Lower leg skin (tissue), 4 donors: ENCODE measurements at regions not wholly inside any gene's neighbourhood (a gene's known extent, or its start where the extent isn't known, plus 50 kb on each side); places are given as distances from the start of the nearest gene placed in this dataset.

Source experiments
- DNase-seq, 2 donors: peaks; one replicate each; pipeline ENCODE4 v3.0.0-alpha.2; 2019; ENCODE audit warnings: low spot score in 2 of 2
- H3K4me3 ChIP-seq: fragments of 200-600 bp; sonication (generic); 2 replicates; pipeline ENCODE4 v1.5.1; 2017; ENCODE audit warnings: mild to moderate bottlenecking, low read depth; ENCODE audit not compliant: poor library complexity, severe bottlenecking
- POLR2A ChIP-seq, 2 donors: fragments of 450-650 bp; IDR thresholded peaks; one replicate each; pipeline ENCODE4 v1.6.1; 2016 to 2017; ENCODE audit warnings: antibody characterized with exemption in 2 of 2, mild to moderate bottlenecking in 1 of 2, moderate library complexity in 1 of 2
- WGBS, 2 donors: methylation state at CpG; one replicate each; pipeline ENCODE4 v1.1.5; 2018; 5-methylcytosine and 5-hydroxymethylcytosine counted together
- intact Hi-C: fragments of 100-400 bp; cut with DNase I; formaldehyde crosslinking; loops from one replicate; pipeline ENCODE4 v1.15.0; 2023; ENCODE audit warnings: low total_unique reads
- TF ChIP-seq, protein P1 (sequence below), 3 donors: fragments of 450-650 bp; IDR thresholded peaks; one replicate each; pipeline ENCODE4 v1.5.1; 2016; ENCODE audit warnings: antibody characterized with exemption in 3 of 3, mild to moderate bottlenecking in 3 of 3, moderate library complexity in 2 of 3

DNA sequence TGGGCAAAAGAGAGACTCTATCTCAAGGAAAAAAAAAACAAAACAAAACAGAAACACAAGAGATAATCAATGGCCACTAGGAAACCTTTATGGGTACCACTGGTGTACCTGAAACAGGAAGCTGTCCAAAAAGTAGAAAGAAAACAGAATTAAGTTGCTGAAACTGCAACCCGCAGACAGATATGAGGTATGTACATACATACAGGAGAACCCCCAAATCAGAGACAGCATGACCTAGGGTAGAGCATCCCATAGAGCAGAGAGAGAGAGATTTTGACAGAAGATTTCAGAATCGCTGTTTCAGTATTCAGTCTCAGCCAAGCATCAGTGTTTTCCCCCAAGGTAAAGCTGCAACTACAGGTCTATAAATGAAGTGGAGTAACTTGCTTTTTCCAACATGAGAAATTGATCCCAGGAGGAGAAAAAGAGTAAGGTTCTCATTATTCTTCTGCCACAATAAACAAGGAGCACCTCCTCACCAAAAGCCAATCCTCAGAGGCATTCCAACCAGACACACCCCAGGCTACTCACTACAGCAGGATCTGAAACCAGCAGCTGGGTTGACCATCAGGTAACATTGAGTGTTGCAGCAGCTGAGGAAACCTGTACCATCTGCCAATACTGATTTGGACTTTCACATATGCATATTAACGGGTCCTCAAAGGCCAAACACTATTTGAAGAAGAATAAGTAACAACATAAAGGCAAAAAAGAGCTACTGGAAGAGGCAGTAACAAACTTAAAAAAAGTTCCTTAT, 630.0 kb downstream of the TAF11L14 start:
- TF ChIP-seq, protein P1, sequence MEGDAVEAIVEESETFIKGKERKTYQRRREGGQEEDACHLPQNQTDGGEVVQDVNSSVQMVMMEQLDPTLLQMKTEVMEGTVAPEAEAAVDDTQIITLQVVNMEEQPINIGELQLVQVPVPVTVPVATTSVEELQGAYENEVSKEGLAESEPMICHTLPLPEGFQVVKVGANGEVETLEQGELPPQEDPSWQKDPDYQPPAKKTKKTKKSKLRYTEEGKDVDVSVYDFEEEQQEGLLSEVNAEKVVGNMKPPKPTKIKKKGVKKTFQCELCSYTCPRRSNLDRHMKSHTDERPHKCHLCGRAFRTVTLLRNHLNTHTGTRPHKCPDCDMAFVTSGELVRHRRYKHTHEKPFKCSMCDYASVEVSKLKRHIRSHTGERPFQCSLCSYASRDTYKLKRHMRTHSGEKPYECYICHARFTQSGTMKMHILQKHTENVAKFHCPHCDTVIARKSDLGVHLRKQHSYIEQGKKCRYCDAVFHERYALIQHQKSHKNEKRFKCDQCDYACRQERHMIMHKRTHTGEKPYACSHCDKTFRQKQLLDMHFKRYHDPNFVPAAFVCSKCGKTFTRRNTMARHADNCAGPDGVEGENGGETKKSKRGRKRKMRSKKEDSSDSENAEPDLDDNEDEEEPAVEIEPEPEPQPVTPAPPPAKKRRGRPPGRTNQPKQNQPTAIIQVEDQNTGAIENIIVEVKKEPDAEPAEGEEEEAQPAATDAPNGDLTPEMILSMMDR (IDR thresholded peaks at IDR 0.05) = no peak
- no peak for TF ChIP-seq POLR2A (IDR thresholded peaks at IDR 0.05)
- no peak overlapping the region for H3K4me3 ChIP-seq
- intact Hi-C loops = no loop called here
- DNase-seq = no peak
- 91 to 95% methylated on average over 3 of the region's 3 CpGs for WGBS, 2 donors

GRCh38 chr5:18270635-18271338, 636.5 kb downstream of the TAF11L14 start:
- no peak for DNase-seq
- H3K4me3 ChIP-seq = no peak overlapping the region
- intact Hi-C loops = no loop called here
- WGBS, 2 donors = 46 to 50% methylated on average over 4 of the region's 4 CpGs
- TF ChIP-seq, protein P1 (IDR thresholded peaks at IDR 0.05) = no peak
- no peak for TF ChIP-seq POLR2A (IDR thresholded peaks at IDR 0.05)

- TF ChIP-seq, protein P1 (IDR thresholded peaks at IDR 0.05) = no peak
- TF ChIP-seq POLR2A (IDR thresholded peaks at IDR 0.05) = no peak
- no peak overlapping the region for H3K4me3 ChIP-seq
- intact Hi-C loops = no loop called here
- DNase-seq = no peak
- 92 to 96% methylated on average over 5 of the region's 5 CpGs for WGBS, 2 donors
Measured at GRCh38 chr5:18276939-18277338, 642.7 kb downstream of the TAF11L14 start.

GRCh38 chr5:18281947-18282581, 647.8 kb downstream of the TAF11L14 start:
- no peak for TF ChIP-seq POLR2A (IDR thresholded peaks at IDR 0.05)
- TF ChIP-seq, protein P1 (IDR thresholded peaks at IDR 0.05) = no peak
- WGBS, 2 donors = 41% methylated on average over 4 of the region's 4 CpGs
- no peak for DNase-seq
- H3K4me3 ChIP-seq = no peak overlapping the region
- intact Hi-C loops = loop anchor here (10.0 kb wide), 1 partner anchor 1067 kb away; the partner anchor contains the start of gene BASP1

GRCh38 chr5:18285257-18285656, 651.0 kb downstream of the TAF11L14 start:
- DNase-seq = no peak
- intact Hi-C loops = loop anchor here (10.0 kb wide), 1 partner anchor 1070 kb away; the partner anchor contains the start of gene BASP1
- H3K4me3 ChIP-seq = no peak overlapping the region
- TF ChIP-seq, protein P1 (IDR thresholded peaks at IDR 0.05) = no peak
- TF ChIP-seq POLR2A (IDR thresholded peaks at IDR 0.05) = no peak
